Caco-2 (cell line): ENCODE measurements at regions not wholly inside any gene's neighbourhood (a gene's known extent, or its start where the extent isn't known, plus 50 kb on each side); places are given as distances from the start of the nearest gene placed in this dataset.

ENCODE experiments used
- BruUV-seq: library from RNA; stranded (reverse); fragments of 400-500 nt; replicated peaks from 2 replicates; lab custom pipeline; 2021; lab: Mats Ljungman, UMichigan
- CTCF ChIA-PET: fragments of 300-600 bp; sonication (Branson Sonifier 250); formaldehyde crosslinking; loops from one replicate; lab custom pipeline; 2022; ENCODE audit warnings: antibody characterized with exemption; lab: Charles Lee
- POLR2A ChIA-PET: fragments of 300-600 bp; sonication (Branson Sonifier 250); formaldehyde crosslinking; loops from one replicate; lab custom pipeline; 2022; ENCODE audit warnings: antibody characterized with exemption; lab: Charles Lee
- DNase-seq, 2 experiments: peaks; one replicate each; pipeline versions ENCODE4 v3.0.0 to v3.0.0-alpha.2; 2020 to 2022
- H3K27me3 ChIP-seq: replicated peaks from 2 replicates; pipeline ENCODE4 v1.6.0; 2011; ENCODE audit warnings: low read length; ENCODE audit not compliant: control insufficient read depth, insufficient read depth
- H3K36me3 ChIP-seq: 2 replicates; pipeline ENCODE4 v1.5.1; 2011; ENCODE audit warnings: low read length; ENCODE audit not compliant: control insufficient read depth, insufficient read depth
- H3K4me1 ChIP-seq: fragments of 250-450 bp; sonication (Bioruptor Pico); 2 replicates; pipeline ENCODE4 v1.5.1; 2020; ENCODE audit warnings: mild to moderate bottlenecking
- H3K4me3 ChIP-seq: 2 replicates; pipeline ENCODE4 v1.5.1; 2011; ENCODE audit warnings: low read depth, mild to moderate bottlenecking, control low read depth, low read length
- H3K9me3 ChIP-seq: fragments of 250-450 bp; sonication (Bioruptor Pico); 2 replicates; pipeline ENCODE4 v1.5.1; 2020; ENCODE audit warnings: mild to moderate bottlenecking, moderate library complexity
- H3K27ac Mint-ChIP-seq: one replicate; pipeline ENCODE4 v1.8.0; 2022; ENCODE audit warnings: mixed read lengths; ENCODE audit not compliant: unreplicated experiment
- H3K27me3 Mint-ChIP-seq: one replicate; pipeline ENCODE4 v1.8.0; 2022; ENCODE audit warnings: mixed read lengths; ENCODE audit not compliant: insufficient read depth, unreplicated experiment
- H3K36me3 Mint-ChIP-seq: one replicate; pipeline ENCODE4 v1.8.0; 2022; ENCODE audit warnings: mild to moderate bottlenecking, mixed read lengths; ENCODE audit not compliant: insufficient read depth, unreplicated experiment
- H3K4me1 Mint-ChIP-seq: one replicate; pipeline ENCODE4 v1.8.0; 2022; ENCODE audit warnings: low read depth, mixed read lengths; ENCODE audit not compliant: unreplicated experiment
- H3K4me3 Mint-ChIP-seq: one replicate; pipeline ENCODE4 v1.8.0; 2022; ENCODE audit warnings: mild to moderate bottlenecking, moderate library complexity, mixed read lengths; ENCODE audit not compliant: unreplicated experiment
- H3K9me3 Mint-ChIP-seq: one replicate; pipeline ENCODE4 v1.8.0; 2022; ENCODE audit warnings: mixed read lengths; ENCODE audit not compliant: unreplicated experiment
- intact Hi-C: fragments of 100-400 bp; cut with micrococcal nuclease; formaldehyde crosslinking; loops from one replicate; pipeline ENCODE4 v1.10.0; 2022; ENCODE audit not compliant: unreplicated experiment
- TF ChIP-seq, protein P1 (sequence below), 2 experiments: fragments of 200-600 bp in 1 of 2; IDR thresholded peaks; 1 replicate in 1 of 2; 2 replicates in 1 of 2; pipeline versions ENCODE4 v1.5.1 to v1.8.0; 2011 to 2022; ENCODE audit warnings: antibody characterized with exemption in 1 of 2, control low read depth in 1 of 2, inconsistent platforms in 1 of 2, low read depth in 1 of 2, low read length in 1 of 2, mild to moderate bottlenecking in 1 of 2, moderate library complexity in 1 of 2; ENCODE audit not compliant: insufficient read depth in 1 of 2, severe bottlenecking in 1 of 2, unreplicated experiment in 1 of 2

DNA sequence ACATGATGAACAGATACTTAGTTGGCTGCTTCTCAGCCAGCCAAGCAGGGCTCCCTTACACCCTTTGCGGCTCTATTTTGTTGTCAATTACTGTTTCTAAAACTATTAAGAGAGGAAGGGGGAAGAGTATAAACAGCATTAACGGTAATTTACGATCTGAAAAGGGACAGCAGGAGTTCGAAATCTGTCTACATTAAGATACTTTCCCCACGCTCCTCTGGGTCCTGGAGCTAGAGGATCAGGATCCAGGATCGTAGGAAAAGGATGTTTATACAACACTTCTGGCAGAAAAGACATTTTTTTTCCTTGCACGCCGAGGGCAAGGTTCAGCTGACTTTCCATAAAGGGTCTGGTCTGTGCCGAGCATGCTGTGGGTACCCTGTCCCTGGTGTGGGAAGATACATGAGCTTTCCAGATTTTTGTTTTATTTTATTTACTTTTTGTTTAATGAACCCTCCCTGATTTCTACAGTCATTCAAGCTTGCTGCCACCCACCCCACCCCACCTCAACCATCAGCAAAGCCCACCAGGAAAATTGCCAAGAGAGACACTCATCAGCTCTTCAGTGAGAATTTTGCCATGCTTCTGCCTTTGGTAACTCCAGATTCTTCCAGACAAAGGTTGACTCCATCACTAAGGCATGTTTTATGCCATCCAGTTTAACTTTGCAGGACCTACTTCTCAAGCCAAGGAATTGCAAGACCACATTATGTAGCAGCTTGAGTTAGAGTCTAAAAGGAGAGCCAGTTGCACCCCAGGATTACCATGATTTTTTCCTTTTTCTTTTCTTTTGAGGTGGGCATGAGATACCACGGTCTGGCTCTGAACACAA lies 188.1 kb downstream of the QDPR start:
- no peaks in the 10 kb centered on the region for H3K9me3 ChIP-seq
- Mint-ChIP-seq H3K36me3 (no peaks in the 10 kb centered on the region), H3K27ac (no peak overlapping the region), H3K4me3 (no peak overlapping the region), H3K4me1 (no peaks in the 10 kb centered on the region), H3K9me3 (no peaks in the 10 kb centered on the region), H3K27me3 (peaks cover 10% of the 10 kb centered on the region)
- TF ChIP-seq, protein P1, sequence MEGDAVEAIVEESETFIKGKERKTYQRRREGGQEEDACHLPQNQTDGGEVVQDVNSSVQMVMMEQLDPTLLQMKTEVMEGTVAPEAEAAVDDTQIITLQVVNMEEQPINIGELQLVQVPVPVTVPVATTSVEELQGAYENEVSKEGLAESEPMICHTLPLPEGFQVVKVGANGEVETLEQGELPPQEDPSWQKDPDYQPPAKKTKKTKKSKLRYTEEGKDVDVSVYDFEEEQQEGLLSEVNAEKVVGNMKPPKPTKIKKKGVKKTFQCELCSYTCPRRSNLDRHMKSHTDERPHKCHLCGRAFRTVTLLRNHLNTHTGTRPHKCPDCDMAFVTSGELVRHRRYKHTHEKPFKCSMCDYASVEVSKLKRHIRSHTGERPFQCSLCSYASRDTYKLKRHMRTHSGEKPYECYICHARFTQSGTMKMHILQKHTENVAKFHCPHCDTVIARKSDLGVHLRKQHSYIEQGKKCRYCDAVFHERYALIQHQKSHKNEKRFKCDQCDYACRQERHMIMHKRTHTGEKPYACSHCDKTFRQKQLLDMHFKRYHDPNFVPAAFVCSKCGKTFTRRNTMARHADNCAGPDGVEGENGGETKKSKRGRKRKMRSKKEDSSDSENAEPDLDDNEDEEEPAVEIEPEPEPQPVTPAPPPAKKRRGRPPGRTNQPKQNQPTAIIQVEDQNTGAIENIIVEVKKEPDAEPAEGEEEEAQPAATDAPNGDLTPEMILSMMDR (IDR thresholded peaks at IDR 0.05; ENCODE audit: insufficient read depth in 1 of 2, low read depth in 1 of 2, low read length in 1 of 2, severe bottlenecking in 1 of 2, unreplicated experiment in 1 of 2): no peak
- DNase-seq: no peak
- POLR2A ChIA-PET: interaction anchor here (0.5 kb wide), 1 partner anchor 159 kb away, joined by 3 read pairs; no protein-coding TSS in a partner anchor
- intact Hi-C loops: loop anchor here (1.0 to 10.0 kb wide), 5 partner anchors 149 to 1033 kb away; no protein-coding TSS in a partner anchor
- CTCF ChIA-PET: no interaction called here
- no peaks in the 10 kb centered on the region for H3K27me3 ChIP-seq
- no TSS peak for BruUV-seq
- H3K4me1 ChIP-seq: no peaks in the 10 kb centered on the region
- no peaks in the 10 kb centered on the region for H3K36me3 ChIP-seq
- H3K4me3 ChIP-seq: no peak overlapping the region

DNA sequence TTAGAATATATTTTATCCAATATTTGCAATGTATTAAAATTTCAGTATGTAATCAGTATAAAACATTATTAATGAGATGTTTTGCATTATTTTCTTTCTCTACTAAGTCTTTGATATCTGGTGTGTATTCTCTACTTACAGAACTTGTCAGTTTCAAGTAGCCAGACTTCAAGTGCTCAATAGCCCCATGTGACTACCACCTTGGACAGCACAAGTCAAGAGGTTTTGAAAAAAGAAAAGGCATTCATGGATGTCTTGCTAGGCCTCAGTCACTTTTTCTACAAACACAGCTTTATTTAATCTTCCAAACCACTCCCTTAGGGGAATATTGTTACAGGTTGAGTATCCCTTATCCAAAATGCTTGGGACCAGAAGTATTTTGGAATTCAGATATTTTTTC lies 189.4 kb downstream of the QDPR start:
- intact Hi-C loops: loop anchor here (10.0 kb wide), 2 partner anchors 148 to 558 kb away; no protein-coding TSS in a partner anchor
- Histone ChIP-seq H3K36me3 (no peaks in the 10 kb centered on the region), H3K27me3 (no peaks in the 10 kb centered on the region), H3K4me3 (no peak overlapping the region), H3K9me3 (no peaks in the 10 kb centered on the region), H3K4me1 (no peaks in the 10 kb centered on the region)
- Mint-ChIP-seq H3K9me3 (no peaks in the 10 kb centered on the region), H3K4me3 (no peak overlapping the region), H3K36me3 (no peaks in the 10 kb centered on the region), H3K27me3 (peaks cover 8% of the 10 kb centered on the region), H3K4me1 (no peaks in the 10 kb centered on the region), H3K27ac (no peak overlapping the region)
- POLR2A ChIA-PET: no interaction called here
- no TSS peak for BruUV-seq
- CTCF ChIA-PET: no interaction called here
- TF ChIP-seq, protein P1 (IDR thresholded peaks at IDR 0.05; ENCODE audit: insufficient read depth in 1 of 2, low read depth in 1 of 2, low read length in 1 of 2, severe bottlenecking in 1 of 2, unreplicated experiment in 1 of 2): no peak
- no peak for DNase-seq

DNA sequence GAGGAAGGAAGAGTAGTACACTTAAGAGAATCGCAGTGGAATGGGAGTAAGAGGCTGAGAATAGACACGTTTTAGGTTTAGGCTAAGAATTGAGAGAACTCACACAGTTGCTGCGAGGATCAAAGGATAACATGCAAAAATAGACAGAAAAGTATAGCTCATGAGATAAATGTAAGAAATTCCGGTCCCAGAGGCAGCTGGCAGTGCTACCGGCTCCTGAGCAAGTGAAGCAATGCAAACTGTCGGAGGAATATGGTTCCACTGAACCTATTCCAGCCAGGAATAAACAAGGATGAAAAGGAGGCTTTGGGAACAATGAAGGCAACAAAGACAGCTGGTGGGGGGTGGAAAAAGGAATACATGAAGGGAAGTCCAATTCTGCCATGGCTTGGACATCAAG lies 191.8 kb downstream of the QDPR start:
- ChIA-PET CTCF (no interaction called here), POLR2A (no interaction called here)
- H3K4me1 ChIP-seq: no peaks in the 10 kb centered on the region
- Mint-ChIP-seq H3K4me3 (no peak overlapping the region), H3K27ac (no peak overlapping the region), H3K4me1 (no peaks in the 10 kb centered on the region), H3K9me3 (no peaks in the 10 kb centered on the region), H3K27me3 (peaks cover 10% of the 10 kb centered on the region), H3K36me3 (no peaks in the 10 kb centered on the region)
- no peaks in the 10 kb centered on the region for H3K9me3 ChIP-seq
- no TSS peak for BruUV-seq
- no peak for DNase-seq
- H3K36me3 ChIP-seq: no peaks in the 10 kb centered on the region
- no peaks in the 10 kb centered on the region for H3K27me3 ChIP-seq
- H3K4me3 ChIP-seq: no peak overlapping the region
- intact Hi-C loops: loop anchor here (10.0 kb wide), 2 partner anchors 145 to 555 kb away; no protein-coding TSS in a partner anchor
- TF ChIP-seq, protein P1 (IDR thresholded peaks at IDR 0.05; ENCODE audit: insufficient read depth in 1 of 2, low read depth in 1 of 2, low read length in 1 of 2, severe bottlenecking in 1 of 2, unreplicated experiment in 1 of 2): no peak
